H1 (cell line): ENCODE measurements at regions not wholly inside any gene's neighbourhood (a gene's known extent, or its start where the extent isn't known, plus 50 kb on each side); places are given as distances from the start of the nearest gene placed in this dataset.

Experiments used
- CTCF ChIA-PET: fragments of 300-600 bp; sonication (Branson Sonifier 250); formaldehyde crosslinking; loops from one replicate; lab custom pipeline; 2021; ENCODE audit not compliant: partially characterized antibody; lab: Charles Lee
- POLR2A ChIA-PET: fragments of 300-600 bp; sonication (Branson Sonifier 250); formaldehyde crosslinking; loops from one replicate; lab custom pipeline; 2021; ENCODE audit warnings: inconsistent platforms; ENCODE audit not compliant: partially characterized antibody; lab: Charles Lee
- DNase-seq, 2 experiments: peaks; one replicate each; pipeline versions ENCODE4 v3.0.0 to v3.0.0-alpha.2; 2010 to 2022; ENCODE audit warnings: low spot score in 2 of 2, low read depth in 1 of 2, mixed read lengths in 1 of 2
- FAIRE-seq: peaks from 2 replicates; lab custom pipeline; 2011; peaks lifted over from hg19 to GRCh38; lab: Jason Lieb, UNC
- H2AFZ ChIP-seq: 2 replicates; pipeline ENCODE4 v1.8.1; 2012; ENCODE audit warnings: low read length, inconsistent platforms
- H2AK5ac ChIP-seq: 2 replicates; pipeline ENCODE4 v1.6.1; 2013; ENCODE audit warnings: low read depth, low read length
- H2BK120ac ChIP-seq: replicated peaks from 2 replicates; pipeline ENCODE3; 2013; ENCODE audit warnings: low read depth, low read length, inconsistent platforms
- H2BK12ac ChIP-seq: 2 replicates; pipeline ENCODE4 v1.6.1; 2013; ENCODE audit warnings: low read depth, low read length
- H2BK15ac ChIP-seq: 2 replicates; pipeline ENCODE4 v1.6.1; 2013; ENCODE audit warnings: low read length
- H2BK20ac ChIP-seq: 2 replicates; pipeline ENCODE4 v1.6.1; 2013; ENCODE audit warnings: low read length
- H2BK5ac ChIP-seq: 2 replicates; pipeline ENCODE4 v1.6.1; 2013; ENCODE audit warnings: low read depth, low read length
- H3K14ac ChIP-seq: 2 replicates; pipeline ENCODE4 v1.6.1; 2013; ENCODE audit warnings: inconsistent platforms; ENCODE audit not compliant: insufficient read length
- H3K18ac ChIP-seq: 2 replicates; pipeline ENCODE4 v1.6.1; 2013; ENCODE audit warnings: low read length; ENCODE audit errors: extremely low read depth
- H3K23ac ChIP-seq: 2 replicates; pipeline ENCODE4 v1.6.1; 2013; ENCODE audit warnings: inconsistent platforms; ENCODE audit not compliant: insufficient read length
- H3K23me2 ChIP-seq: 2 replicates; pipeline ENCODE4 v1.6.1; 2013; ENCODE audit warnings: low read depth, low read length
- H3K27ac ChIP-seq: 2 replicates; pipeline ENCODE4 v1.6.1; 2011; ENCODE audit warnings: low read depth, low read length, inconsistent platforms
- H3K27me3 ChIP-seq, 4 experiments: replicated peaks in 1 of 4; 1 replicate in 1 of 4; 2 replicates in 3 of 4; pipeline versions ENCODE4 v1.6.1 to v1.8.1; 2011 to 2013; ENCODE audit warnings: low read length in 3 of 4, mild to moderate bottlenecking in 3 of 4, inconsistent platforms in 2 of 4, mixed read lengths in 2 of 4, moderate library complexity in 1 of 4; ENCODE audit not compliant: control insufficient read depth in 3 of 4, insufficient read depth in 3 of 4; ENCODE audit errors: extremely low read depth in 1 of 4
- H3K36me3 ChIP-seq, 4 experiments: 2 replicates each; pipeline versions ENCODE4 v1.6.1 to v1.8.1; 2011 to 2013; ENCODE audit warnings: mild to moderate bottlenecking in 4 of 4, low read length in 3 of 4, moderate library complexity in 2 of 4, control low read depth in 1 of 4, inconsistent platforms in 1 of 4; ENCODE audit not compliant: insufficient read depth in 4 of 4, control insufficient read depth in 2 of 4
- H3K4ac ChIP-seq: replicated peaks from 2 replicates; pipeline ENCODE3; 2013; ENCODE audit warnings: low read length, low read depth, mixed read lengths, inconsistent platforms; ENCODE audit not compliant: insufficient read length
- H3K4me1 ChIP-seq, 4 experiments: replicated peaks in 1 of 4; 1 replicate in 1 of 4; 2 replicates in 3 of 4; pipeline versions ENCODE4 v1.6.1 to v1.8.1; 2011 to 2013; ENCODE audit warnings: low read length in 3 of 4, inconsistent platforms in 2 of 4, mixed read lengths in 1 of 4; ENCODE audit not compliant: insufficient read depth in 4 of 4, control insufficient read depth in 3 of 4
- H3K4me2 ChIP-seq, 2 experiments: 2 replicates each; pipeline versions ENCODE4 v1.6.1 to v1.8.1; 2011 to 2013; ENCODE audit warnings: low read depth in 2 of 2, low read length in 2 of 2, control low read depth in 1 of 2, inconsistent platforms in 1 of 2, mild to moderate bottlenecking in 1 of 2; ENCODE audit not compliant: insufficient read depth in 1 of 2
- H3K4me3 ChIP-seq, 4 experiments: fragments of 200-600, 300-600 bp in 1 of 4; sonication (generic), shearing (Covaris generic), sonication (Bioruptor Twin) in 1 of 4; 2 replicates each; pipeline versions ENCODE4 v1.5.1 to v1.8.1; 2011 to 2016; ENCODE audit warnings: low read length in 4 of 4, low read depth in 3 of 4, control low read depth in 2 of 4, inconsistent platforms in 2 of 4, mild to moderate bottlenecking in 2 of 4, mixed read lengths in 1 of 4, moderate library complexity in 1 of 4; ENCODE audit not compliant: insufficient read depth in 2 of 4; ENCODE audit errors: extremely low read depth in 1 of 4
- H3K56ac ChIP-seq: replicated peaks from 2 replicates; pipeline ENCODE3; 2013; ENCODE audit warnings: low read depth, mild to moderate bottlenecking, mixed read lengths, low read length, inconsistent platforms; ENCODE audit not compliant: insufficient read length
- H3K79me1 ChIP-seq: 2 replicates; pipeline ENCODE4 v1.6.1; 2013; ENCODE audit warnings: low read depth, low read length, control low read depth
- H3K79me2 ChIP-seq, 2 experiments: 2 replicates each; pipeline versions ENCODE4 v1.6.1 to v1.8.1; 2012 to 2013; ENCODE audit warnings: low read length in 2 of 2, mild to moderate bottlenecking in 2 of 2, inconsistent platforms in 1 of 2; ENCODE audit not compliant: insufficient read depth in 2 of 2, control insufficient read depth in 1 of 2
- H3K9ac ChIP-seq, 4 experiments: replicated peaks in 1 of 4; 1 replicate in 1 of 4; 2 replicates in 3 of 4; pipeline versions ENCODE4 v1.6.1 to v1.8.1; 2011 to 2013; ENCODE audit warnings: low read depth in 3 of 4, low read length in 3 of 4, control low read depth in 2 of 4, mild to moderate bottlenecking in 2 of 4, moderate library complexity in 2 of 4, inconsistent platforms in 1 of 4; ENCODE audit errors: extremely low read depth in 1 of 4
- H3K9me3 ChIP-seq, 2 experiments: 2 replicates each; pipeline versions ENCODE4 v1.6.1 to v1.8.1; 2012 to 2013; ENCODE audit warnings: mild to moderate bottlenecking in 2 of 2, moderate library complexity in 2 of 2, control low read depth in 1 of 2, inconsistent platforms in 1 of 2, low read depth in 1 of 2, low read length in 1 of 2, mixed read lengths in 1 of 2; ENCODE audit not compliant: insufficient read depth in 2 of 2
- H4K20me1 ChIP-seq, 2 experiments: replicated peaks in 1 of 2; 2 replicates each; pipeline versions ENCODE3 to v1.8.1; 2011 to 2013; ENCODE audit warnings: inconsistent platforms in 2 of 2, low read length in 2 of 2, mild to moderate bottlenecking in 1 of 2; ENCODE audit not compliant: insufficient read depth in 2 of 2, control insufficient read depth in 1 of 2
- H4K5ac ChIP-seq: 2 replicates; pipeline ENCODE4 v1.6.1; 2013; ENCODE audit warnings: low read length, low read depth, mixed read lengths, inconsistent platforms; ENCODE audit not compliant: insufficient read length
- H4K8ac ChIP-seq: 2 replicates; pipeline ENCODE4 v1.8.0; 2013; ENCODE audit warnings: mild to moderate bottlenecking, moderate library complexity, low read length, inconsistent platforms; ENCODE audit not compliant: insufficient read depth; ENCODE audit errors: extremely low read depth
- H4K91ac ChIP-seq: replicated peaks from 2 replicates; pipeline ENCODE3; 2013; ENCODE audit warnings: low read length, mixed read lengths, inconsistent platforms; ENCODE audit not compliant: insufficient read length
- KDM1A ChIP-seq: fragments of 200-600, 300-600 bp; sonication (generic); IDR thresholded peaks from 2 replicates; pipeline ENCODE4 v1.7.1; 2016; ENCODE audit warnings: mild to moderate bottlenecking, low read length, borderline replicate concordance
- TEAD4 ChIP-seq: IDR thresholded peaks from 2 replicates; pipeline ENCODE4 v1.6.1; 2012; ENCODE audit warnings: low read depth, low read length, inconsistent platforms, mixed read lengths
- YY1 ChIP-seq: IDR thresholded peaks from 2 replicates; pipeline ENCODE4 v1.6.1; 2011; ENCODE audit warnings: low read depth, mild to moderate bottlenecking, low read length
- TF ChIP-seq, protein P1 (sequence below): IDR thresholded peaks from 2 replicates; pipeline ENCODE4 v1.6.1; 2011; ENCODE audit warnings: low read length, improper control_type of control experiment

DNA sequence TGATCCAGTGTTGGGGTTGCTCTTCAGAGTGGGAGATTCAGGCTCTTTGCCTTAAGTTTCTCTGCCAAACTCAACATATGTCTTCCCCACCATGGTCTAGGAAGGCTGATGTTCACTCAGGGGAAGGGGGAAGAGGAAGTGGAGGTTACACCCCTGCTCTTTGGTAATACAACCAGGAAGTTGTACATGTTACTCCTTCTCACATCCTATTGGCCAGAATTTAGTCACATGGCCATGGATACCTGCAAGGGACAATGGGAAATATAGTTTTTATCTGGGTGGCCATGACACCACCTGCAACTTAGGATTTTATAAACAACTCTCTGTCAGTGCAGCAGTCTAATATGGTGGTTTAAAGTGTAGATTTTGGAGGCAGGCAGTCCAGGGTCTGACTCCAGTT lies 150.9 kb downstream of the TBX5 start:
- Histone ChIP-seq H3K23me2 (0 out of 2 replicates have a peak, but pooled peaks cover 1% of the 10 kb centered on the region), H2BK120ac (no peak overlapping the region), H3K27ac (no peak overlapping the region), H3K23ac (no peak overlapping the region), H2AFZ (no peak overlapping the region), H3K79me1 (no peaks in the 10 kb centered on the region), H2BK20ac (no peak overlapping the region), H4K20me1 (no peaks in the 10 kb centered on the region), H2BK12ac (no peak overlapping the region), H3K4me3 (no peak overlapping the region), H3K4ac (no peak overlapping the region), H3K36me3 (no peaks in the 10 kb centered on the region), H3K14ac (no peak overlapping the region), H2BK5ac (no peak overlapping the region), H3K4me1 (no peaks in the 10 kb centered on the region), H2AK5ac (no peak overlapping the region), H4K5ac (no peak overlapping the region), H3K56ac (no peak overlapping the region), H3K9ac (no peak overlapping the region), H4K8ac (no peak overlapping the region), H3K9me3 (no peaks in the 10 kb centered on the region), H3K79me2 (no peaks in the 10 kb centered on the region), H4K91ac (no peak overlapping the region), H2BK15ac (no peak overlapping the region), H3K18ac (no peak overlapping the region), H3K4me2 (no peak overlapping the region), H3K27me3 (no peaks in the 10 kb centered on the region; a peak in 1 of 7 replicates)
- no peak for DNase-seq
- POLR2A ChIA-PET, result no interaction called here
- no peak for FAIRE-seq
- no peak for TF ChIP-seq YY1
- TF ChIP-seq KDM1A, result no peak
- TF ChIP-seq, protein P1, sequence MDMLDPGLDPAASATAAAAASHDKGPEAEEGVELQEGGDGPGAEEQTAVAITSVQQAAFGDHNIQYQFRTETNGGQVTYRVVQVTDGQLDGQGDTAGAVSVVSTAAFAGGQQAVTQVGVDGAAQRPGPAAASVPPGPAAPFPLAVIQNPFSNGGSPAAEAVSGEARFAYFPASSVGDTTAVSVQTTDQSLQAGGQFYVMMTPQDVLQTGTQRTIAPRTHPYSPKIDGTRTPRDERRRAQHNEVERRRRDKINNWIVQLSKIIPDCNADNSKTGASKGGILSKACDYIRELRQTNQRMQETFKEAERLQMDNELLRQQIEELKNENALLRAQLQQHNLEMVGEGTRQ, result peak; percentile 26; the same call in 1 of the 2 replicates
- TF ChIP-seq TEAD4, result no peak
- CTCF ChIA-PET, result no interaction called here
